Uterus (tissue), 2 donors: ENCODE measurements at regions not wholly inside any gene's neighbourhood (a gene's known extent, or its start where the extent isn't known, plus 50 kb on each side); places are given as distances from the start of the nearest gene placed in this dataset.

Experiments used
- POLR2A ChIP-seq, 2 donors: fragments of 450-650 bp; IDR thresholded peaks; one replicate each; pipeline ENCODE4 v1.6.1; 2016; ENCODE audit warnings: antibody characterized with exemption in 2 of 2, mild to moderate bottlenecking in 1 of 2, moderate library complexity in 1 of 2
- TF ChIP-seq, protein P1 (sequence below), 4 experiments: fragments of 200-600 bp in 2 of 4; fragments of 450-650 bp in 2 of 4; sonication (generic) in 2 of 4; IDR thresholded peaks; one replicate each; pipeline ENCODE4 v1.5.1; 2016 to 2019; ENCODE audit warnings: antibody characterized with exemption in 4 of 4, mild to moderate bottlenecking in 2 of 4, moderate library complexity in 1 of 4

DNA sequence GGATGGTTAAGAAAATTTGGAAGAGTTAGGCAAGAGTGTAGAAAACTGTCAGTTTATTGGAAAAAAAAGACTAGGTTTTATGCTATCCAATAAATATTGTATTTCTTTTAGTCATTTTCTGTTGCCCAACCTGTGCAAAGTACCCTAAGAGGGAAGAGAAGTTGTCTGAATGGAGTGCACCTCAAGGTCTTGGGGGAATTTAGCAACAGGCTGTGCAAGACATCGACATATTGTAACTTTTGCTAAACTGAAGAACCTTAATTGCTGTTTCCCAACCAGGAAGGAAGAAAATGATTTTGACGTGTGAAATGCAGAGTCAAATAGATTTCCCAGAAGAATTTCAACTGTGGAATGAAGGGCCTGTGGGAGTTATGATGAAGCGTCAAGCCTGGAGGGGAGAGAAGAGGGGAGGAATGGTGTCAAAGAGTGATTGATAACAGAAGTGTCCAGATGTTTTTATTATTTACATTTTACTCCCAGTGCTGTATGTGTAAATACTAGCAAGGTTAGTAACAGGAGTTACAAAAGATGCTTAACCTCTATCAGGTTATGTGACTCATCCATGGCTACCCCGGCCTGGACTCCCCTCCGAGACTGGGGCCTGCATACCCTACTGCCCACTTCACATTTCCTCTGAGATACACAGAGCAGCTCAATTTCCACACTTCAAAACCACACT is 246.8 kb downstream of the MYLK4 start:
- TF ChIP-seq, protein P1, sequence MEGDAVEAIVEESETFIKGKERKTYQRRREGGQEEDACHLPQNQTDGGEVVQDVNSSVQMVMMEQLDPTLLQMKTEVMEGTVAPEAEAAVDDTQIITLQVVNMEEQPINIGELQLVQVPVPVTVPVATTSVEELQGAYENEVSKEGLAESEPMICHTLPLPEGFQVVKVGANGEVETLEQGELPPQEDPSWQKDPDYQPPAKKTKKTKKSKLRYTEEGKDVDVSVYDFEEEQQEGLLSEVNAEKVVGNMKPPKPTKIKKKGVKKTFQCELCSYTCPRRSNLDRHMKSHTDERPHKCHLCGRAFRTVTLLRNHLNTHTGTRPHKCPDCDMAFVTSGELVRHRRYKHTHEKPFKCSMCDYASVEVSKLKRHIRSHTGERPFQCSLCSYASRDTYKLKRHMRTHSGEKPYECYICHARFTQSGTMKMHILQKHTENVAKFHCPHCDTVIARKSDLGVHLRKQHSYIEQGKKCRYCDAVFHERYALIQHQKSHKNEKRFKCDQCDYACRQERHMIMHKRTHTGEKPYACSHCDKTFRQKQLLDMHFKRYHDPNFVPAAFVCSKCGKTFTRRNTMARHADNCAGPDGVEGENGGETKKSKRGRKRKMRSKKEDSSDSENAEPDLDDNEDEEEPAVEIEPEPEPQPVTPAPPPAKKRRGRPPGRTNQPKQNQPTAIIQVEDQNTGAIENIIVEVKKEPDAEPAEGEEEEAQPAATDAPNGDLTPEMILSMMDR (IDR thresholded peaks at IDR 0.05) = no peak
- TF ChIP-seq POLR2A (IDR thresholded peaks at IDR 0.05) = no peak
